HG02981 (cell line): ENCODE measurements at regions not wholly inside any gene's neighbourhood (a gene's known extent, or its start where the extent isn't known, plus 50 kb on each side); places are given as distances from the start of the nearest gene placed in this dataset.

Experiments
- ATAC-seq: cut with Tn5 transposase; IDR thresholded peaks from one replicate; pipeline ENCODE4 v1.9.1; 2021; ENCODE audit warnings: mild to moderate bottlenecking, moderate library complexity; ENCODE audit not compliant: unreplicated experiment

- no peak for ATAC-seq
These were observed 266.2 kb upstream of the IGF1R start for GRCh38 chr15:98382139-98382538.

DNA sequence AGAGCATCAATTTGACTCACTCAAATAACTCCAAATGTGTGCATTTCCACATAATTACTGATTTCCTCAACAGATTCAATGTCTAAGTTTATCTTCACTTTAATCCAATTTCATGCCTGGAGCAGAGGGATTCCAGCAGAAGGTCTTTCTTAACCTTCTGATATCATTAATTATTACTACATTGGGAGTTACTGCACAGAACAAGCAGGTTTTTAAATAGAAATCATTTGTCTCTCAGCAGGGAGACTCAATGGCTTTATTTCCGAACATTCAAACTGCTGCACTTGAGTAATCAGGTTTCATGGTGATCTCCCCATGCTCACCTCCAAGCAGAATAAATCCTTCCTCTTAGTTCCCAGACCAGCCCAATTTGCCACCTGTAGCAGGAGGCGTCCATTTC, 264.8 kb upstream of the IGF1R start:
- ATAC-seq: no peak

GRCh38 chr15:98384328-98385029, 263.9 kb upstream of the IGF1R start:
- ATAC-seq: no peak

DNA sequence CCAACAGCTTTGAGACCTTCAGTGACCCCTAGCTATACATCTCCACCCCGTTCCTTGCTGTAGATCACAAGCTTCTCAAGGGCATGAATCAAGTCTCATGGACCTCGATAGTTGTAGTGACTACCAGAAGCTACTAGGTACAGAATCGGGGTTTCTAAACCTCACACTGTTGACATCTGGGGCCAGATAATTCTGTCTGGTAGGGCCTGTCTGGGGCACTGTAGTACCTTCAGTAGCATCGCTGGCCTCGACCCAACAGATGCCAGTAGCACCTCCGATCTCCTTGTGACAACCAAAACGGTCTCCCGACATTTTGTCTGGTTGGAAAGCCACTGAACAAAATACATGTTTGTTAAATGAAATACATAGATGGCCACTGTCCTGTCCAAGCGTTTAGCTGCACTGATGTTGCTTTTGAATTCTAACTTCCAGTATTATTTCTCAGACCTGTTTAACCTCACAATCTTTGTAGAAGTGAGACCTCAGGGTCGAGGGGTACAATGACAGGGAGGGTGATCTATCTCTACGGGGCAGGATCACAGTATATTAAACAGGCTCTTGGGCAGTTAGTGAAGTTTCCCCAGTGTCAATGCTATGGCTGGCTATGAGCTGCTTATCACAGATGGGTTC, 262.5 kb upstream of the IGF1R start:
- ATAC-seq: no peak

DNA sequence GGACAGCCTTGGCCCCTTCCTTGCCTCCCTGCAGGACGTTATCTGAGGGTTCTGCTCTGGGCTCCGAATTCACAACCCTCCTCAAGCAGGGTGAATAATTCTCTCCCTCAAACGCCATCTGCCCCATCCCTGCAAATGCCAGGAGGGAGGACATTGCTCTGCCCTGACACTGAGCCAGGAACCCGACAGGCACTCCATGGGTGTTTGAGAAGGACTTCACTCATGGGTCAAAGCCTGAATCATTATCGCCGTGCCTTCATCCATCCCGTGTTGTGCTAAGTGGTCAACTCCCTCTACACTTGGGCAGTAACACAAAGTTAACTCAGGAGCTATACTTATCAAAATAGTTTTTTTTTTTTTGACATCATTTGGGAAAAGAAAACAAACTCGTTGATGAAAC, 261.8 kb upstream of the IGF1R start:
- ATAC-seq: no peak

- no peak for ATAC-seq
These were observed 260.5 kb upstream of the IGF1R start for GRCh38 chr15:98387866-98388265.

GRCh38 chr15:98390946-98391530, 257.3 kb upstream of the IGF1R start:
- ATAC-seq: no peak

DNA sequence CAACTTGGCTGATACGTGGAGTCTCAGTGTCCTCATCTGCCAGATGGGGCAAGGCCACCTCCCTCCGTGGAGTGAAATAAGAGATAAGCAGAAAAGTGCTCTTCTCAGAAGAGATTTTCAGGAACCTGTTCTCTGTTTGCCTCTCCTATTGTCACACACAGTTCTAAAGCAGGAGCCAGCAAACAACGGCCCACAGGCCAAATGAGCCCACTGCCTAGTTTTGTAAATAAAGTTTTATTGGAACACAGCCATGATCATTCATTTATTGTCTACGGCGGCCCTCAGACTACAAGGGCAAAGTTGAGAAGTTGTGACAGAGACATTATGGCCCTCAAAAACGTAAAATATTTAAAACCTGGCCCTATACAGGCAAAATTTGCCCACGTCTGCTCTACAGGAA, 256.8 kb upstream of the IGF1R start:
- ATAC-seq: no peak

DNA sequence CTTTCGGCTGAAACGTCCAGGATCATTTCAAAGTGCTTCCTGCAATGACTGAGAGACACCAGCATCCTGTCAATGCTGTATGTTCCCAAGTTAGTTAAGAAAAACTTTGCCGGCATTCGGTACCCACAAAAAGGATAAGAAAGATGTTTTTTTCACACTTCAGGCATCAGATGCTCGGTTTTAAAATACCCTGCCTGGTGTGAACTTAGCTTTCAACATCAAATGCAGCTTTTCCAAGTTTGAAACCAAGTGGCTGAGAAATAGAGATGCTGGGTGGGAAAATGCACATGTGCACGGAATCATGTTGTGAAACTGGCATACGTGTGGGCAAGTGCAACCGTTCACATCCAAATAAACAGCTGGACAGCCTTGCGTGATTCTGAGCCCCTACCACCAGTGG, 254.9 kb upstream of the IGF1R start:
- no peak for ATAC-seq

GRCh38 chr15:98394546-98394945, 253.8 kb upstream of the IGF1R start:
- no peak for ATAC-seq

DNA sequence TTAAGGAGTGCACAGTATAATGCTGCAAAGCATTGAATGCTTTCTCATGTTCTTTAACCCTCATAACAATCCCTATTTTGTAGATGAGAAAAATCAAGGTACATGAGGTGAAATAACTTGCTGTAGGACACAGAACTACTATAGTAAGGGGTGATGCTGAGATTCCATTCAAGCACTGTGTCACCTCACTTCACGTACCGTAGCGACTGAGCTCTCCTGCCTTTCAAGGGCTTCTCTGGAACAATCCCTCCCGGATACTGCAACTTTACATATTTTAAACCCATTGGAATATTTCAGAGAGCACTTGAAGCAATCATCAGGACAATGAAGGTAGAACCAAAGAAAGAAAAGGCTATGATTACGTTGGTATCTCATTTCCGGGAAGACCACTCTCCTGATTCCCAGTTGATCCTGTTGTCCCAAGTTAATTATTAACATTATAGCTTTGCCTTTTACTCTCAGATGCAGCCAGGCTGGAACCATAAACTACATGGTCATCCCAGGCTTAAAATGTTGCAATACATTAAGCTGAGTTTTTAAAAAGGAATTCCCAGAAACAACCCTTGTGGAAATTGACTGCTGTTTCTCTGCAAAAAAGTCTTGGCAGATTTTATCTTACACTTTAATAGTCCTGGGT, 252.2 kb upstream of the IGF1R start:
- no peak for ATAC-seq

DNA sequence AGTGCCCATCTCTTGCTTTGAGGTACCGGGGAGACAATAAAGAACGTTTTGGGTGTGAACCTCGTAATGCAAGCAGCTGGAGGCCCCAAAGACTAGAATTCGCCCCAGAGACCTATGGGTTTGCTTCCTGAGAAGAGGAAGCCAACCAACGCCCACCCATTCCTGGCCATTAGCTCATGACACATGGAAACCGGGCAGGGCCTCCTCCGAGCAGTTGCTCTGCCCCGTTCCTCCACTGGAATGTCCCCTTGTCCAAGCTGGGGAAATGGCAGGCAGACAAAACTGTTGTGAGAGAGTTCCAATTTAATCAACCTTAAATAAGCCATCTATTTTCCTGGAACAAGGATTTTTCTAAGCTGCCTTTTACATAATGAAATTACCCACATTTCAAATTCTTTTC, 250.9 kb upstream of the IGF1R start:
- no peak for ATAC-seq

DNA sequence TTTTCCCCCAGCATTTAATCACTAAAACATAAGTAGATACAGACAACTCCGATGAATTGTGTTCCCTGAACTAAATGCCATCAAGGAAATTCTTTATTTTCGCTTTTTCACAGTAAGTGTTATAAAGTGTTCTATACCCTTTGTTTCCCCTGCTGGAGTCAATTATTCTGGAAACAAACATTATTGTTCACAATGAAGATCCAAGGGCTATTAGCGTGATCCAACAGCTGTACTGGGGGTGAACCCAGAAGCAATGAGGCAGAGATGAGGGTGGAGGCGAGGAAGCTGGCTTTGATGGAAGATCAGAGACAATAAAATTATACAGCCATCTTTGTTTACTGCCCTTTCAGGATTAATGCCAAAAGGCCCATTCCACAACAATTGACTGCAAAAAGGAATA, 250.3 kb upstream of the IGF1R start:
- ATAC-seq: no peak

DNA sequence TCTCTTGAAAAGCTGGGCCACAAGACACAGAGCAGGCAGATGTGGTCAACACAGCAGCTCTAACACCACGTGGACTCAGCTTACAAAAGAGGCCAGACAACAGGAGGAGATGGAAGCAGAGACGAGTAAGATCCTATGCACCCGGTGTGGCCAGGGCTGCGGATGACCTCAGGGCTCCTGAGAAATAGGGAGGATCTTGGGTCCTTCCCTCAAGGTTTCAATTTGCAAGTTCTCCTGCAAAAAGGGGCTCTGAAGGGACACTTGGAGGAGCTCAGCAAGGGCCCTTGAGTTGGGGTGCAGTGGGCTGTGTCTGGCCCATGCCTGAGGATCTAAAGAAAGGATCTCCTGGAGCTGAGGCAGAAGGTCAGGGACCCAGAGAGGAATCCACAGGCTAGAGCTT, 249.5 kb upstream of the IGF1R start:
- no peak for ATAC-seq

- ATAC-seq: no peak
These were observed 248.2 kb upstream of the IGF1R start for GRCh38 chr15:98400120-98400519.

- no peak for ATAC-seq
These were observed 247.3 kb upstream of the IGF1R start for GRCh38 chr15:98401029-98401428.

- ATAC-seq: no peak
These were observed 245.9 kb upstream of the IGF1R start for GRCh38 chr15:98402486-98402885.

GRCh38 chr15:98403169-98403568, 245.2 kb upstream of the IGF1R start:
- ATAC-seq: no peak

DNA sequence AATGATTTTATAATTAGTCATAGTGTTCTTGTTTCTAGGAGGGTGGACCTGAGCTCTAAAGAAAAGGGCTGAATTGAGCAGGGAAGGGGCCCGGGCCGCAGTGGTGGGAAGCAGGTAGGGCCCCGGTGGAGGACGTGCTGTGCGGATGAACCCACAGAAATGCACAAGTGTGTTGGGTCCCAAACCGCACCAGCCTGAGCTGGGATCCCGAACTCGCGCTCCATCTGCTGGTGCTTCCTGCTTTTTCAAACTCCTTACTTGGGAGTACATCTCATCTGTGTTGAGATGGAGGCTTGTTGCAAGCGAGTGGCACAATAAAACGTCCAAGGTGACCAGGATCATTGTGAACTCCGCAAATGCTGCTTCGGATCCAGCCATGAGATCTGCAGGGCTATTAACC, 244.8 kb upstream of the IGF1R start:
- no peak for ATAC-seq

DNA sequence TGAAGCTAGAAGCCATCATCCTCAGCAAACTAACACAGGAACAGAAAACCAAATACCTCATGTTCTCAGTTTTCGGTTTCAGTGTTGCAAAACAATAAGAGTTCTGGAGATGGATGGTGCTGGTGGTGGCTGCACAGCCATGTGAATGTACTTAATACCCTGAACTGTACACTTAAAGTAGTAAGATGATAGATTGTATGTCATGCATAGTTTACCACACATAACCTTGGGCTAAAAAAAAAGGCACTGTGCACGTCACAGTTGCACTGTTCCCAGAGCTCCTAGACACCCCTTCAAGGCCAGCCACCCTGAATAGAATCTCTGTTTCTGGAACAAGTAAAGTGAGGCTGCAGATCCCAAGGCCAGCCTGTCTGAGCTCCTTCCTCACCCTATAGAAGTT, 243.3 kb upstream of the IGF1R start:
- ATAC-seq: no peak

DNA sequence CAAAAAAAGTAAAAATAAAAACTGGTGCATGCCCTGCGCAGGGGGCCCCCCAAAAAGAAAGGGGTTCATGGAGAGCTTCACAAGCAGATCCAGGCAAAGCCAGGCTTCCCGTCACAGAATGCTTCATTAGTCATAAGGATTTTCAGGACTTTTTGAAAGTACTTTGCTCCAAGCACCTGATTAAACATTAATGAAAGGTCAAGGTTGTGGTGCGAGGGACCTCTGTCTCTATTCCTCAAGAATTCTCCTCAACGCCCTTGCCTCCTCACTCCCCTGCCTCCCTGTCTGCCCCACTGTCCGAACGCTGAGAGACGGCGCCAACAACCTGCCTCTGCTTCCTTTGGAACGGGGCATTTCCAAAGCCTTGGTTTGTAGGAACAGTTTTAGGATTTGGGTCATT, 240.1 kb upstream of the IGF1R start:
- no peak for ATAC-seq

- no peak for ATAC-seq
These were observed 238.0 kb upstream of the IGF1R start for GRCh38 chr15:98410328-98410727.
